Stimulated activated effector memory CD8-positive, alpha-beta T cell treated with anti-CD3 and anti-CD28 coated beads, Interleukin-12 subunit alpha, Interleukin-12 subunit beta, amount 100 ng/mL, for 72 hours (primary cell): ENCODE measurements at regions not wholly inside any gene's neighbourhood (a gene's known extent, or its start where the extent isn't known, plus 50 kb on each side); places are given as distances from the start of the nearest gene placed in this dataset.

Experiments
- ATAC-seq: fragments of 150-1000 bp; cut with Tn5 transposase; 2 replicates; pipeline ENCODE4 v1.10.0; 2021
- DNase-seq, 2 donors: peaks; one replicate each; pipeline ENCODE4 v3.0.0; 2021 to 2022; ENCODE audit warnings: low spot score in 2 of 2
- H3K27ac Mint-ChIP-seq: one replicate; pipeline ENCODE4 v1.8.0; 2022; ENCODE audit warnings: mild to moderate bottlenecking, mixed read lengths
- H3K36me3 Mint-ChIP-seq: one replicate; pipeline ENCODE4 v1.8.0; 2022; ENCODE audit warnings: mild to moderate bottlenecking, mixed read lengths
- H3K4me1 Mint-ChIP-seq: one replicate; pipeline ENCODE4 v1.8.0; 2022; ENCODE audit warnings: mixed read lengths
- H3K4me3 Mint-ChIP-seq: one replicate; pipeline ENCODE4 v1.8.0; 2022; ENCODE audit warnings: mild to moderate bottlenecking, mixed read lengths
- H3K9me3 Mint-ChIP-seq: one replicate; pipeline ENCODE4 v1.8.0; 2022; ENCODE audit warnings: mixed read lengths

GRCh38 chr16:59236804-59237458 lies 502.8 kb upstream of the GOT2 start:
- DNase-seq (no peak), ATAC-seq (no peak)
- no peaks in the 10 kb centered on the region for H3K36me3 Mint-ChIP-seq
- H3K4me1 Mint-ChIP-seq, result no peaks in the 10 kb centered on the region
- no peak overlapping the region for H3K4me3 Mint-ChIP-seq
- H3K9me3 Mint-ChIP-seq, result peaks cover 20% of the 10 kb centered on the region
- no peak overlapping the region for H3K27ac Mint-ChIP-seq

- H3K9me3 Mint-ChIP-seq, result peaks cover 8% of the 10 kb centered on the region
- ATAC-seq, result no peak
- H3K27ac Mint-ChIP-seq, result no peak overlapping the region
- DNase-seq, result no peak
- H3K36me3 Mint-ChIP-seq, result no peaks in the 10 kb centered on the region
- no peaks in the 10 kb centered on the region for H3K4me1 Mint-ChIP-seq
- no peak overlapping the region for H3K4me3 Mint-ChIP-seq
These were observed 490.3 kb upstream of the GOT2 start for GRCh38 chr16:59224401-59224800.

GRCh38 chr16:59220011-59220410 lies 485.9 kb upstream of the GOT2 start:
- Mint-ChIP-seq H3K4me3 (no peak overlapping the region), H3K27ac (no peak overlapping the region), H3K36me3 (no peaks in the 10 kb centered on the region), H3K4me1 (no peaks in the 10 kb centered on the region), H3K9me3 (peaks cover 8% of the 10 kb centered on the region)
- no peak for ATAC-seq
- no peak for DNase-seq

GRCh38 chr16:59216291-59216690 lies 482.2 kb upstream of the GOT2 start:
- Mint-ChIP-seq H3K36me3 (no peaks in the 10 kb centered on the region), H3K4me3 (no peak overlapping the region), H3K27ac (no peak overlapping the region), H3K9me3 (peaks cover 12% of the 10 kb centered on the region), H3K4me1 (no peaks in the 10 kb centered on the region)
- DNase-seq (no peak), ATAC-seq (no peak)

- no peak for ATAC-seq
- peaks cover 12% of the 10 kb centered on the region for H3K9me3 Mint-ChIP-seq
- no peaks in the 10 kb centered on the region for H3K4me1 Mint-ChIP-seq
- no peaks in the 10 kb centered on the region for H3K36me3 Mint-ChIP-seq
- H3K4me3 Mint-ChIP-seq, result no peak overlapping the region
- no peak overlapping the region for H3K27ac Mint-ChIP-seq
- DNase-seq, result no peak
These were observed 480.3 kb upstream of the GOT2 start for GRCh38 chr16:59214455-59214854.

GRCh38 chr16:59213952-59214351 lies 479.8 kb upstream of the GOT2 start:
- DNase-seq (no peak), ATAC-seq (no peak)
- no peaks in the 10 kb centered on the region for H3K4me1 Mint-ChIP-seq
- no peaks in the 10 kb centered on the region for H3K36me3 Mint-ChIP-seq
- no peak overlapping the region for H3K27ac Mint-ChIP-seq
- H3K9me3 Mint-ChIP-seq, result peaks cover 12% of the 10 kb centered on the region
- H3K4me3 Mint-ChIP-seq, result no peak overlapping the region

- ATAC-seq (no peak), DNase-seq (no peak)
- Mint-ChIP-seq H3K27ac (no peak overlapping the region), H3K4me1 (no peaks in the 10 kb centered on the region), H3K36me3 (no peaks in the 10 kb centered on the region), H3K4me3 (no peak overlapping the region), H3K9me3 (peaks cover 10% of the 10 kb centered on the region)
These were observed 478.4 kb upstream of the GOT2 start for GRCh38 chr16:59212492-59213024.

- no peak overlapping the region for H3K27ac Mint-ChIP-seq
- DNase-seq, result no peak
These were observed 476.9 kb upstream of the GOT2 start for GRCh38 chr16:59210955-59211541.

GRCh38 chr16:59205403-59205802 lies 471.3 kb upstream of the GOT2 start:
- ATAC-seq (no peak), DNase-seq (no peak)
- Mint-ChIP-seq H3K4me3 (no peak overlapping the region), H3K4me1 (no peaks in the 10 kb centered on the region), H3K9me3 (peaks cover 8% of the 10 kb centered on the region), H3K27ac (no peak overlapping the region), H3K36me3 (no peaks in the 10 kb centered on the region)

More at GRCh38 chr16:59210955-59211541, 476.9 kb upstream of the GOT2 start:
- no peaks in the 10 kb centered on the region for H3K4me1 Mint-ChIP-seq
- H3K36me3 Mint-ChIP-seq, result no peaks in the 10 kb centered on the region
- H3K4me3 Mint-ChIP-seq, result no peak overlapping the region
- peaks cover 11% of the 10 kb centered on the region for H3K9me3 Mint-ChIP-seq
- ATAC-seq, result no peak

- ATAC-seq, result no peak
- DNase-seq, result no peak
- Mint-ChIP-seq H3K9me3 (peaks cover 10% of the 10 kb centered on the region), H3K27ac (no peak overlapping the region), H3K4me3 (no peak overlapping the region), H3K36me3 (no peaks in the 10 kb centered on the region), H3K4me1 (no peaks in the 10 kb centered on the region)
These were observed 470.5 kb upstream of the GOT2 start for GRCh38 chr16:59204589-59204988.

GRCh38 chr16:59202233-59202862 lies 468.2 kb upstream of the GOT2 start:
- no peak for ATAC-seq
- no peak for DNase-seq
- H3K9me3 Mint-ChIP-seq, result peaks cover 6% of the 10 kb centered on the region
- no peaks in the 10 kb centered on the region for H3K36me3 Mint-ChIP-seq
- no peak overlapping the region for H3K27ac Mint-ChIP-seq
- H3K4me3 Mint-ChIP-seq, result no peak overlapping the region
- H3K4me1 Mint-ChIP-seq, result no peaks in the 10 kb centered on the region

GRCh38 chr16:59201821-59202220 lies 467.7 kb upstream of the GOT2 start:
- Mint-ChIP-seq H3K4me3 (no peak overlapping the region), H3K27ac (no peak overlapping the region), H3K9me3 (peaks cover 3% of the 10 kb centered on the region), H3K36me3 (no peaks in the 10 kb centered on the region), H3K4me1 (no peaks in the 10 kb centered on the region)
- no peak for ATAC-seq
- DNase-seq, result no peak

GRCh38 chr16:59201160-59201559 lies 467.0 kb upstream of the GOT2 start:
- H3K36me3 Mint-ChIP-seq, result no peaks in the 10 kb centered on the region
- no peak overlapping the region for H3K4me3 Mint-ChIP-seq
- no peaks in the 10 kb centered on the region for H3K4me1 Mint-ChIP-seq
- DNase-seq, result no peak
- no peak overlapping the region for H3K27ac Mint-ChIP-seq
- no peak for ATAC-seq
- H3K9me3 Mint-ChIP-seq, result peaks cover 3% of the 10 kb centered on the region

GRCh38 chr16:59198487-59198886 lies 464.4 kb upstream of the GOT2 start:
- H3K4me1 Mint-ChIP-seq, result no peaks in the 10 kb centered on the region
- ATAC-seq, result no peak
- no peak for DNase-seq
- H3K4me3 Mint-ChIP-seq, result no peak overlapping the region
- no peaks in the 10 kb centered on the region for H3K36me3 Mint-ChIP-seq
- no peak overlapping the region for H3K27ac Mint-ChIP-seq
- peaks cover 7% of the 10 kb centered on the region for H3K9me3 Mint-ChIP-seq

GRCh38 chr16:59195242-59195641 lies 461.1 kb upstream of the GOT2 start:
- no peaks in the 10 kb centered on the region for H3K4me1 Mint-ChIP-seq
- H3K27ac Mint-ChIP-seq, result no peak overlapping the region
- no peak for DNase-seq
- no peak for ATAC-seq
- H3K9me3 Mint-ChIP-seq, result peaks cover 8% of the 10 kb centered on the region
- no peak overlapping the region for H3K4me3 Mint-ChIP-seq
- no peaks in the 10 kb centered on the region for H3K36me3 Mint-ChIP-seq

- ATAC-seq (no peak), DNase-seq (no peak)
- H3K4me1 Mint-ChIP-seq, result no peaks in the 10 kb centered on the region
- no peak overlapping the region for H3K27ac Mint-ChIP-seq
- H3K36me3 Mint-ChIP-seq, result no peaks in the 10 kb centered on the region
- no peak overlapping the region for H3K4me3 Mint-ChIP-seq
- peaks cover 7% of the 10 kb centered on the region for H3K9me3 Mint-ChIP-seq
These were observed 459.5 kb upstream of the GOT2 start for GRCh38 chr16:59193637-59194036.
